ENCODE measurements at regions not wholly inside any gene's neighbourhood (a gene's known extent, or its start where the extent isn't known, plus 50 kb on each side); places are given as distances from the start of the nearest gene placed in this dataset.

GRCh38 chr13:93045836-93046235, 180.8 kb upstream of the GPC6 start:
- intact Hi-C loops (cut with micrococcal nuclease) (no loop called here), dilution Hi-C loops (cut with MboI; ENCODE audit: extremely low pct_ligation_motif_present, low sequenced_read_pairs) (no loop called here)
- no peaks in the 10 kb centered on the region for H3K79me2 ChIP-seq (ENCODE audit: control insufficient read depth, insufficient read depth, low read length)
- no peaks in the 10 kb centered on the region for H3K36me3 ChIP-seq (ENCODE audit: control insufficient read depth in 2 of 2, extremely low read depth in 1 of 2, insufficient read depth in 2 of 2, low read length in 2 of 2)
- no peaks in the 10 kb centered on the region for H4K20me1 ChIP-seq (replicated peaks; ENCODE audit: control insufficient read depth, extremely low read depth, insufficient read depth, low read length)
- no peak overlapping the region for H3K4me3 ChIP-seq (replicated peaks in 1 of 3; ENCODE audit: insufficient read depth in 1 of 3, low read depth in 1 of 3, low read length in 3 of 3)
- FAIRE-seq: no peak
- BruUV-seq (replicated peaks): no TSS peak
- ChIA-PET CTCF (no interaction called here), POLR2A (no interaction called here)
- no peak overlapping the region for H2AFZ ChIP-seq (ENCODE audit: low read depth, low read length)
- no peaks in the 10 kb centered on the region for H3K9me1 ChIP-seq (replicated peaks; ENCODE audit: control insufficient read depth, extremely low read depth, insufficient read depth, low read length)
- H3K27me3 ChIP-seq (ENCODE audit: control insufficient read depth in 2 of 2, insufficient read depth in 2 of 2, low read length in 2 of 2): no peaks in the 10 kb centered on the region
- no peak for DNase-seq (ENCODE audit: low read depth, low spot score)
- no peak overlapping the region for H3K4me2 ChIP-seq (ENCODE audit: insufficient read depth, low read length)
- H3K4me1 ChIP-seq (ENCODE audit: control insufficient read depth, extremely low read depth, insufficient read depth, low read length): no peaks in the 10 kb centered on the region
- H3K9me3 ChIP-seq (replicated peaks; ENCODE audit: control insufficient read depth, insufficient read depth, low read length): no peaks in the 10 kb centered on the region
- TF ChIP-seq POLR2AphosphoS5 (IDR thresholded peaks at IDR 0.05; ENCODE audit: insufficient read depth, low read depth, low read length) (no peak), MYC (IDR thresholded peaks at IDR 0.05; ENCODE audit: low read depth, low read length) (no peak), FOS (IDR thresholded peaks at IDR 0.05; ENCODE audit: borderline replicate concordance, insufficient read depth, low read length) (no peak), CTCF (IDR thresholded peaks at IDR 0.05; ENCODE audit: extremely low read depth in 1 of 2, insufficient read depth in 1 of 2, low read depth in 1 of 2, low read length in 2 of 2) (no peak), POLR2A (IDR thresholded peaks at IDR 0.05; ENCODE audit: low read depth, low read length) (no peak), JUN (IDR thresholded peaks at IDR 0.05; ENCODE audit: borderline replicate concordance, insufficient read depth, insufficient read length, low read depth) (no peak), MAX (IDR thresholded peaks at IDR 0.05; ENCODE audit: insufficient read depth, insufficient read length) (no peak), GATA2 (IDR thresholded peaks at IDR 0.05; ENCODE audit: insufficient read depth, insufficient read length, low read depth, low read length) (no peak), EZH2 (IDR thresholded peaks at IDR 0.05; ENCODE audit: borderline replicate concordance, low read depth, low read length, severe bottlenecking) (no peak)
- H3K9ac ChIP-seq (replicated peaks; ENCODE audit: extremely low read depth, insufficient read depth, low read length): no peak overlapping the region
- H3K27ac ChIP-seq (ENCODE audit: insufficient read depth, low read depth, low read length): no peak overlapping the region

Measured in endothelial cell of umbilical vein (primary cell).